Urothelium cell line (cell line): ENCODE measurements at regions not wholly inside any gene's neighbourhood (a gene's known extent, or its start where the extent isn't known, plus 50 kb on each side); places are given as distances from the start of the nearest gene placed in this dataset.

Experiments used
- DNase-seq: peaks from one replicate; pipeline ENCODE4 v3.0.0; 2011; ENCODE audit warnings: low spot score, mixed read lengths
- FAIRE-seq: peaks from 2 replicates; lab custom pipeline; 2011; peaks lifted over from hg19 to GRCh38; lab: Jason Lieb, UNC

DNA sequence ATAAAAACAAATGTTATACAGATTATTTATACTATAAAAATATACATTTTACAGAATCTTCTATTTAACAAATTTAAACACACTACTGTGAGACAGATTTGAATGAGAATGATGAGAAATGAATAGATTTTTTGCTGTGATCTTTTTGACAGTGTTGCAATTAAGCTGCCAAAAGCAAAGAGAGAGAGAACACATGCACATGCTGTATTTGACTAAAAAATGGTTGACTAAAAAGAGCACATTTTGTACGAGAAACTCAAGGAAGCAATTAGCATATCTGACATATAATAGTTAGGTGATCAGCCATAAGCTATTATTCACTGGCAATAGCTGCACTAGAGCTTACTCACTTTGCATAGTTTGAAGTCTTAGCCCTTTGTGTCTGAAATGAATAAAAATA is 115.8 kb downstream of the SYT10 start:
- DNase-seq (no peak), FAIRE-seq (no peak)

DNA sequence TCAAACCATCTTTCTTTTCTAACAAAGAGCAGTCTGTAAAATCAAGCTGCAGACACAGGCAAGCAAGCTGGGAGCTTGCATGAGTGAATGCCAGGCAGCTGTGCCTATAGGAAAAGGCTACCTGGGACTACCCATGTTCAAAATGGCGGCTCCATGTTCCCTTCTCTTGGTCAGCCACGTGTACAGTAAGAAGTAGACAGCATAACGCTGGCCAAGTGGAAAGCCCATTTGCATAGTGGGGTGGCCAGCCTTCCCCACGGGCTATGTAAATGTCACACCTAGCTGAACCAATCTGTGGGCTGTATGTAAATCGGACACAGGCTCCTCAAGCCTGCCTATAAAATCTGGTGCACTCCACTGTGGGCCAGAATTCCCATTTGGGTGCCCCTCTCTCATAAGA is 117.1 kb downstream of the SYT10 start:
- DNase-seq (no peak), FAIRE-seq (no peak)

DNA sequence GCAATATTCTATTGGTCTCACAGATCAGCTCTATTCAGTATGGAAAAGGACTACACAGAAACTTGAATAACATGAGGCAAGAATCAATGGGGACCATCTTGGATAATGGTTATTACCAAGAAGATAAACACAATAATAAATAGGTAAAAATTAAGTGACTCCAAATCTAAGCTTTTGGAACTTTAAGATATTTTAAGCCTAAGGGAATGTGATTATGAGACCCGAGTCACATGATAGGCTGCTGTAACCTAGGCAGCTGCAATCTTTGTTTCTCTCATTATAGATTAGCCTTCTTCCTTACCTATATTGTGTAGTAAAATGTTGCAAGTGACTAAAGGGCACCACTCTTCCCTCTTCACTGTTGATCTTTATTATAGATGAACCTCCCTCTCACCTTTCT is 121.9 kb downstream of the SYT10 start:
- DNase-seq = no peak
- FAIRE-seq = no peak

DNA sequence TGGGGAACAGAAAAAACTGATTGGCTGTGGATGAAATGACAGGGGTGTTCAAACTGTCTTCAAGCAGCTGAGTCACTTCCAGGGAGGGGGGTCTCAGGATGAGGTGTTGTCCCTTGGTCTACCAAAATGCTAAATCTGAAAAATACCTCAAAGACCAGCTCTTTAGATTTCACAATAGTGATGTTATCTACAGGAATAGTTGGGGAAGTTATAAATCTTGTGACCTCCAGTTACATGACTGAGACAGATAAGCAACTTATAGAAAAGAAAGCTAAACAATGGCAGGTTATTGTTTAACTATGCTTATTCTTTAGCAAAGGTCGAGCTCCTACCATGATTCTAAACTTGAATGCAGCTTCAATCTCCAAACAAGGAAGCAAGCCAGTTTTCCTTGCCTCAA is 125.4 kb downstream of the SYT10 start:
- no peak for FAIRE-seq

DNA sequence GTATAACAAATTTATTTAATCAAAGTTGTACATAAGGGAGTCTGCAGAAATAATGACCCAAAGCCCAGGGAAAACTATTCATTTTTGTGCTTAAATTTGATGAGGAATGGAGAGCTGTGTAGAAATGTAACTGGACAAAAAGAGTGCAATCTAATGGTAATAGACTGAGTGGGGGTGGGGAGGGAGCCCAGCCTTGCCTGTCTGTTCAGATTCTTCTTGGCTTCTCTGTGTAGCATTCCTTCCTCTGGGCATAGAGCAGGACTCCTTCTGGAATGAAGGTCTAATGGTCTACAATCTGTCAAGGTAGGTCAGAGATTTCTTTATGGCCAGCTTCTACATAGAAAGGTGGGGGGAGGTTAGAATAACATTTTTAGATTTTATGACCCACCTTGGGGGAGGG is 126.1 kb downstream of the SYT10 start:
- no peak for DNase-seq

More for the DNA sequence above, 125.4 kb downstream of the SYT10 start:
- no peak for DNase-seq

DNA sequence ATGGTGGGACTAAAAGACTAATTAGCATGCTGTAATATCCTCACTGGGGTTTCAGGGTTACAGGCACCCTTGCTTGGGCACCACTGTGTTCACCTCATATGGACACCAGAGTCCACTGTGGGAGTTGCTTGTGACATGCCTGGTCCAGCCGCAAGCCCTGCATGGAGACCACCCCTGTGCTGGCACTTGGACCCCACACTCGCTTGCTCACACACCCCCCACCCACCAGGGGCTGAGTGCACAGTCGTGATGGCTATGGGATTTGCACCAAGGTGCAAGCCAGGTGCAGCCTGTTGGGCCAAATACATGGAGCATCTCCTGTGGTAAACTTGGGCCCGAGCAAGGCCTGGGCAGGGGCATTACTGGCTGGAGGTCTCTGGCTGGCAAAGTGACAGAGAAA is 129.1 kb downstream of the SYT10 start:
- DNase-seq = no peak
- no peak for FAIRE-seq

More for the DNA sequence above, 126.1 kb downstream of the SYT10 start:
- FAIRE-seq = no peak

DNA sequence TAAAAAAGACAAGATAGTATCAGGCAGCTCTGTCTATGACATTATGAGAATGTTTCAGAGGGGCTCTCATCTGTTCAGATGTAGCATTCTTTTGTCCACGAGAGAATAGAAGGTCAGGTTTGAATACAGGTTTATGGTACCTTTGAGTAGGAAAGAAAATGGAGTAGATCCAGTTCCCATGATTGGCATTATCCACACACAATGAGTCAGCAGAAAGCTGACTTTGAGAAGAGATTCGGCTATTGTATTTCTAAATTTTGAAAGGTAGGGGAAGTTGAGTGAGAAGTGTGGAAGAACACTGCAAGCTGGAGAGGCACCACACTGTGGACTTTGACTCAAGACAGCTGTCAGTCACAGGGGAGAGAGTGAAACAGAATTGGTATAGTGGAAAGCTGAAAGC is 135.4 kb downstream of the SYT10 start:
- FAIRE-seq = no peak
- no peak for DNase-seq

DNA sequence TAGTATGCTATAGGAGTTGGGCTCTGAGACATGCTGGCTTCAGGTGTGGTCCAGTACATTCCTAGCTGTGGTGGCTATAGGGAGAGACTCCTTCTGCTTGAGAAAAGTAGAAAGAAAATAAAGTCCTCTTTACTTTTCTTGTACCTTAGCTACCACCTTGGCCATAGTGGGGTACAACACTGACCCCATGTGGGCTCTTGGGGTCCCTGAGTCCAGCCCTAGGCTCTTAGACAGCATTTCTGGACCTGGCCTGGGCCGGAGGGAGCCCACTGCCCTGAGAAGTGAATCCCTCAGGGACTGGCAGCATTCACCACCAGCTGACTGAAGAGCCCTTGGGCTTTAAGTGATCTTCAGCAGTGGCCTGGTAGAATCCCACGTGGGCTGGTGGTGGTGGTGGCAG is 143.1 kb downstream of the SYT10 start:
- DNase-seq = no peak

DNA sequence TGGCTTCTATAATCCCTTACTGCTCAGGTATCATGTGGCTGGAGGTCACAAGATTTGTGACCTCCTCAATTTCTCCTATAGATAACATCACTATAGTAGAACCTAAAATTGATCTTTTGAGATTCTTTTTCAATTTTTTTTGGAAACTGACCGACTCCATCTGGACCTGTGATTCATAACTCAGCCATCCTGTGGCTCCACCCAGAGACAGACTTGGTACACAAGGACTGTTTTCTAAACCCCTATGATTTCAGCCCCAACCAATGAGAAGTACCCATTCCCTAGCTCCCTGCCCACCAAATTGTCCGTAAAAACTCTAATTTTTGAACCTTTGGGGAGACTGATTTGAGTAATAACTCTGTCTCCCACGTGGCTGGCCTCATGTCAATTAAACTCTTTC is 148.9 kb downstream of the SYT10 start:
- DNase-seq (peak; percentile 16), FAIRE-seq (no peak)

More for the DNA sequence above, 143.1 kb downstream of the SYT10 start:
- no peak for FAIRE-seq

DNA sequence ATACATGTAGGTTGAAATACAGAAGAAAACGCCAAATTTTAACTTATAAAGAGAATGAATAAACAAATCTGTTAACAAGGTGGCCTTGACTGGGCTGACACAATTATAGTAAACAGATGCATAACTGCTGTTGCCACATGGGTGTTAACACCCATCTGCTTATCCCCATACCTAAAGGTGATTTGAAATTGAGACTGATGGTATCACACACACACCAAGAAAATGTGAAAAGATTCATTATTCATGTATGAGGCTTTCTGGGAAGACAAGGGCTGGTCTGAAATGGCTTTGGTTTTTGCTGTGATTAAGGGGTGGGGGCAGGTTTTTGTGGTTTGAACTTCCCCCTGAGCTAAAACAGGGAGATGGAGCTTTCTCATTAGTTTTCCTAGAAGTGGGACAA is 156.6 kb downstream of the SYT10 start:
- DNase-seq (no peak), FAIRE-seq (no peak)

DNA sequence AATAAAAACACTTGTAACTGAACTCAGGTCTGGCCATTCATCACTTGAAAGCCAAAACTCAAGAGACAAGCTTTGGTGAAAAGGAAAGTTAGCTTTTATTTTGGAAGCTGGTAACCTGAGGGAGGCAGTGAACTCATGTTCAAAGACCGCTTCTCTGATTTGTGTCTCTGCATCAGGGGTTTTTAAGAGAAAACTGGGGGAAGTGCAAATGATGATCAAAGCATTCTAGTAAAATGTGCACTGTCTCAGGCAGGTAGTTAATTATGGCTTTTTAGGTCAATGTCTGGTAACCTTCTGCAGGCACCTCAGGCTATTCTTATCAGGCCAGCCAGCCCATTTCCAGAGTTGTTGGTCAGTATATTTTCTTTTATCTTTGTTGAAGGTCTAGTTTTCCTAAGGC is 162.2 kb downstream of the SYT10 start:
- no peak for DNase-seq
- FAIRE-seq = no peak

DNA sequence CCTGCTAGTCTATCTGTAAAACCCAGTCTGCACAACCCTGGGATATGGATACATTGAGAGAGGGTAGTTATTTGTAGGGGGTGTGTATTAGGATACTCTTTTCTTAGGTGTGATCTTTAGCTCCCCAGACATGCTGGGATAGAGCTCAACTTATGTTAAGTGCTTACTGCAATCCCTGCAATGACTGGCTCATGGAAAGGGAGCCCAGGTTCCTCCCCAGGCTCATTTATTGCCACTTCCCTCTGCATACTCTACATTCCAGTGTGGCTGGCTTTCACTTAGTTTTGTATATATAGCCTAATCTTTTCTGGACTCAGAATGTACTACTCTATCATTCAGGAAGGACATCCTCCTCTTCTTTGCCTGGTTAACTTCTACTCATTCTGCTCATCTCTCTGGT is 172.0 kb downstream of the SYT10 start:
- FAIRE-seq (no peak), DNase-seq (no peak)

DNA sequence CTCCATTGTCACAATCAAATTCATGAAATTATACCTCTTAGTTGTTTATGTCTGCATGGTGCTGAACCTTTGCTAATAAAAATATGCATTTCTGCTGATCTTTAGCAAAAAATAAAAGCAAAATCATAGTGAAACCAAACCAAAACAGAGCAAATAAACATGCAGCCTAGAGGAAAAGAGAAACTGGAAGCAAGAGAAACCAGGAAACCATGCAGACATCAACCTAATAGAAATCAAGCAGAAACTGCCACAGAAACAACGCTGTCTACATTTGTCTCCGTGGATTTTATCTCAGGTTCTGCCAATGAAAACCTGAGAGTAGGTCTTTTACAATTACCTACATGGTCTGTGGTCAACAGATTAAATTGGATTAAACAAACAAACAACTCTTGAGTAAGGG is 173.7 kb downstream of the SYT10 start:
- no peak for DNase-seq
- FAIRE-seq = no peak

DNA sequence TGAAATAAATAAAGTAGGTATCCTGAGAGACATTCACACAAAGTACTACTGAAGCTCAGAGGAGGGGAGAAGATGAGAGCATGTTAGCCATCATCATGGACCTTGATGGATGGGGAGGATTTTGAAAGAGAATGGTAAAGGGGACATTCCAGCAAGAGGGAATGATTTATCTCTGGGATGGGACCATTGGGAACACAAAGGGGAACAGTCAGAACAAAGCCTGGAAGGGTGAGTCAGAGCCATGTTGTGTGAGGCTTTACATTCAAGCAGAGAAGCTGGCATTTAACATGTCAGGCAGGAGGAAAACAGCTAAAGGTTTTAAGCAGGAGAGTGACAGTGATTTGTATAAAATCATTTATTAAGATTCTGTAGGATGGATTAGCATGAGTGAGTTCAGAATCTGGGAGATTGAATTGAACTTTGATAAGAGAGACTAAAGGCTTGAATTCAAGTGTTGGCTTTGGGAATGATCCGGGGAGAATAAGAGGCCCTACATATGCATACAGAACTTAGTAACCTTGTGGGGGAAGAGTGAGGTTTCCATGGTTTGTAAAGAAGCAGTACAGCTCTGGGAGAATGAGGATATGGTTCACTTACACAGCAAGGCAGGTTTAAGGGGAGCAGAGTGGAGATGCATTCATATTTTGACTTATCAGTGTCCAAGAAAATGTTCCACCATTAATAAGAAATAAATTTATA is 174.4 kb downstream of the SYT10 start:
- DNase-seq = no peak
- no peak for FAIRE-seq

DNA sequence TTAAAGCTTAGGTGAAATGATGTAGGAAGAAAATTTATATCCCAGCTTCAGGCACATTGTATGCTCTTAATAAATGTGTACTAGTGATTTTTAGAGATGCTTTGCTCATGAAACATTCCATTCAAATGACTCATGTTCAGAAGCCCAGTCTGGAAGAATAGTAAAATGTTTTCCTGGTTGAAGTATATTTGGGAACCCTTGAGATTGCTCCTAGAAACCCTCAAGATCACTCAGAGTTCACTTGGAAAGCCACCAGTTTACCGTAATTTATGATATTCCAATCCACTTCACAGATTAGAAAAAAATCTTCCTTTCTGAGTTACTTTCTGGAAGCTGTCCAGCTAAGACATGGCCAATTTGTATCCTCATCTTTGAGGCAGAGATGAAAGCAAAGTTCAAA is 186.4 kb downstream of the SYT10 start:
- DNase-seq (peak; percentile 40), FAIRE-seq (no peak)

DNA sequence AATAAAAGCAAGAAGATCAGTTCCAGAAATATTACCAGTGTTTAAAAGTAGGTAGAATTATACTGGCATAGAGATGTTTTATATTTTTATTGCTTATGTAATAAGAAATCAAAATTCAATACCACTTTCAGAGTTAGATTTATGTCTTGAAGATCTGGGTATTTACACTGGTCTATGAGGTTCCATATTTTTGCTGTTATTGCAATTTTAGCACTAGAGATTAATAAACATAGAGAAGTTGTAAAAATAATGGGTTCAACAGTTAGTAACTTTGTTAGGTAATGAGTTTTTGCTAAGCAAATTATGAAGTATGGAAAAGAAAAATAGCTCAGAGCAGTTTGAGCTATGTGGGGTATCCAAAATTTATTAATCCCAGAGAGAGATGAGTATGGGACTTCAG is 188.1 kb downstream of the SYT10 start:
- no peak for DNase-seq
- no peak for FAIRE-seq

DNA sequence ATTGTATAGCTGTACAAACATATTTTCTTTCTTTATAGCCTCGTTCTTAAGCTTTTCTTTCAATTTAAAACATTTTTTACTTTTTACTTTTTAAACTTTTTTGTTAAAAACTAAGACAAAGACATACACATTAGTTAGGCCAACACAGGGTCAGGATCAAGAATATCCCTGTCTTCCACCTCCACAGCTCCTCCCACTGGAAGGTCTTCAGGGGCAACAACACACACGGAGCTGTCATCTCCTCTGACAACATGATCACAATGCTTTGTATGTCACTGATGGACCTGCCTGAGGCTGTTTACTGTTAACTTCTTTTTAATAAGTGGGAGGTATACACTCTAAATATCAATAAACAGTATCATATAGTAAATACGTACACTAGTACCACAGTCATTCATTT is 191.3 kb downstream of the SYT10 start:
- FAIRE-seq = no peak
- DNase-seq = no peak

DNA sequence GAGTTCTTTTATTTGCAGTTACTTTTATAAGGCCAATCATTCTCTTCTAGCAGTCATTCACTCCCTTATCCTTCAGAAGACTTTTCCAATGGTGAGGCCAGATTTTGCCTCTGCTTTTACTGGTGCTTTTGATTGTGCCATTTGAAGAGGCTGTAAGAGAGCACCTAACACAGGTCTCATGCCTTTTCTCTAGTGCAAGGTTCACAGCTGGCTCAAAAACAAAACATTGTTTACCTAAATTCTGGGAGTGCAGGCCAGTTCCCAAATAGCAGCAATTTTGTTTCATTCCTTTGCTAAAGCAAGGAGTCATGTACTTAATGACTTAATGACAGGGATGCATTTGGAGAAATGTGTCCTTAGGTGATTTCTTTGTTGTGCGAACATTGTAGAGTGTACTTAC is 192.0 kb downstream of the SYT10 start:
- FAIRE-seq = no peak
- no peak for DNase-seq

DNA sequence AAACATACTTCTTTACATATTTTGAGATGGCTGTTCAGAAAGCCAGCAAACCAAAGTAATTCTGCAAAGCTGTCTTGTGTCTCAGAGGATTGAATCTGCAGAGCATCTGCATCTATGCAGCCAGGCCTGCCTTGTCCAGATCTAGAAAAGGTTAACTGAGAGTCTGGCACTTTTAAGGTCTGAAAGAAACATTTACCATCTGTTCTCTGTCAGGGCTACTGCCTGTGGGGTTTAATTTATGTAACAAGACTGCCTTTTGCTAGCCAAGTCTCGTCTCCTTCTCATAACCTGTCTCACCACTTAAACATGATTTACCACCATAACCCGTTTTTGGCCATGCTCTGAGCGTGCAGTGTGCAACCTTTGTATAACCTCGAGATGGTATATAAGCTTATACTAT is 194.2 kb downstream of the SYT10 start:
- FAIRE-seq = no peak
- DNase-seq = no peak

DNA sequence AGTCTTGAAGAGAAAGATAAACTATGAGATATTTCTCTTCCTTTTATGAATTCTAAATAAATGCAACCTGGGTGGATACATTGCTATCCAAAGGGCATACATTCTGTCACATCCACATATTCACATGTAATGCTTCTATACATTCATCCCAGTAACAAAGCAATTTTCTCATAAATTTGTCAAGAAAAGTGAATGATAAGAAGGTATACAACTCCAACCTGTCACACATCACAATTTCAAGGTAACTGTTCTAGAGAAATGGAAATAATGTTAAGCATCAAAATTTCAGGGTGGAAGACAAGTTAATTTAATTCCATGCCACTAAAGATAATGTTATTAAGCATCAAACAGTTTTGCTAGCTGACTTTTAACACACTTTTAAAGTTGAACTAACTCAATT is 212.9 kb downstream of the SYT10 start:
- no peak for DNase-seq
- no peak for FAIRE-seq

DNA sequence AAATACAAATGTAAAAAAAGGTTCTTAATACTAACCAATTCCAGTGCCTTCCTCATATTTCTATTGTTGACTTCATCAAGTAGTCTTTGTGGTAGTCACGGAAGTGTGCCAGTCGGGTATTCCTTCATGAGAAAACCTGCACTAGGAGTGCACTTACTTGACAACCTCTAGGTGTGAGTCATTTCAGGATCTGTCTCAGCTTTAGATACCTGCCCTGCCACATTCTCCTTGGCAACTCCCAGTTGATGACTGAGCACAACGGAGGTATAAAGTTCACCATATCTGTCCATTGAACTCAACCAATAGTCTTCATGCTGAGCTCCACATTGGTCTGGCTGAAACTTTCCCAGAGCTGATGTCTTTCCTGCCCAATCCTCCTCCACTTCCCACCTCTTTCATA is 215.7 kb downstream of the SYT10 start:
- FAIRE-seq = no peak
- DNase-seq = no peak

DNA sequence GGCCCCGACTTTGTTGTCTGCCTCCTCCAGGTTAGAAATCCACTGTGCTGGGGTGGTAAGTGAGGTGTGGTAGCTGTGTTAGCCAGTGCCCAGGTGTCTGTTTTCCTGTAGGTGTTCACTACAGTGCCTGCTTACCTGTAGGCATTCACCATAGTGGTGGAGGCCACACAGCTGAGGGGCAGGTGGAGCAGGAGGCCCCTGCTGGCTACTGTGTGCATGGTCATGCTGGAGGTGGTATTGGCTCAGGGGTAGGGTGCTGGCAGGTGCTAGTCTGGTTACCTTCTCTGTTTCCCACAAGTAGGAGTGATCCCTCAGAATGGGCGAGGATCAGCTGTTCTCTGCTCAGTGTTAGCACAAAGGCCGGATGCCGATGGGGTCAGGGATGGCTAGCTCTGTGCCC is 217.3 kb downstream of the SYT10 start:
- FAIRE-seq = no peak
- DNase-seq = no peak

DNA sequence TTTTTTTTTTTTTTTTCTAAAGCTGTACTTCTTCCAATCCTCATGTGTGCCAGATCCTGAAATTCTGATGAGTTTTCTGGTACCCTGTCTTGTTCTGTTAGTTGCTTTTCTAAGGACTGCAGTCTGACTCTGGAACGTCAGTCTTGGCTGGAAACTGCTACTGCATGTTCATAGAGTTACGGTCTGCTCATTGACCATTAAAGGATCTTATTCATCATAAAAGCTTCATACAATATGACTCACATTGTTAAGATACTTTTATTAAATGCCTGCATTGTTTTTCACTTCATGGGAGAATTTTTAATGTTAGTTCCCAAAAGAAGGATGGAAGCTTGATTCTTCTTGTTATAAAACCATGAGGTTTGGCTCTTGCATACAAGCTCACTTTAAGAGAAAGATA is 233.6 kb downstream of the SYT10 start:
- no peak for FAIRE-seq

More for the DNA sequence above, 233.6 kb downstream of the SYT10 start:
- DNase-seq = peak; percentile 13
